Epithelial cell of proximal tubule (primary cell): ENCODE measurements at regions not wholly inside any gene's neighbourhood (a gene's known extent, or its start where the extent isn't known, plus 50 kb on each side); places are given as distances from the start of the nearest gene placed in this dataset.

Experiments used
- DNase-seq: peaks from one replicate; pipeline ENCODE4 v3.0.0-alpha.2; 2011; ENCODE audit warnings: low read depth
- H3K4me3 ChIP-seq: 2 replicates; pipeline ENCODE4 v1.5.1; 2011; ENCODE audit warnings: low read depth, mild to moderate bottlenecking, low read length
- TF ChIP-seq, protein P1 (sequence below): conservative IDR thresholded peaks from 2 replicates; pipeline ENCODE4 v1.5.1; 2012; ENCODE audit warnings: low read depth, mild to moderate bottlenecking, low read length

DNA sequence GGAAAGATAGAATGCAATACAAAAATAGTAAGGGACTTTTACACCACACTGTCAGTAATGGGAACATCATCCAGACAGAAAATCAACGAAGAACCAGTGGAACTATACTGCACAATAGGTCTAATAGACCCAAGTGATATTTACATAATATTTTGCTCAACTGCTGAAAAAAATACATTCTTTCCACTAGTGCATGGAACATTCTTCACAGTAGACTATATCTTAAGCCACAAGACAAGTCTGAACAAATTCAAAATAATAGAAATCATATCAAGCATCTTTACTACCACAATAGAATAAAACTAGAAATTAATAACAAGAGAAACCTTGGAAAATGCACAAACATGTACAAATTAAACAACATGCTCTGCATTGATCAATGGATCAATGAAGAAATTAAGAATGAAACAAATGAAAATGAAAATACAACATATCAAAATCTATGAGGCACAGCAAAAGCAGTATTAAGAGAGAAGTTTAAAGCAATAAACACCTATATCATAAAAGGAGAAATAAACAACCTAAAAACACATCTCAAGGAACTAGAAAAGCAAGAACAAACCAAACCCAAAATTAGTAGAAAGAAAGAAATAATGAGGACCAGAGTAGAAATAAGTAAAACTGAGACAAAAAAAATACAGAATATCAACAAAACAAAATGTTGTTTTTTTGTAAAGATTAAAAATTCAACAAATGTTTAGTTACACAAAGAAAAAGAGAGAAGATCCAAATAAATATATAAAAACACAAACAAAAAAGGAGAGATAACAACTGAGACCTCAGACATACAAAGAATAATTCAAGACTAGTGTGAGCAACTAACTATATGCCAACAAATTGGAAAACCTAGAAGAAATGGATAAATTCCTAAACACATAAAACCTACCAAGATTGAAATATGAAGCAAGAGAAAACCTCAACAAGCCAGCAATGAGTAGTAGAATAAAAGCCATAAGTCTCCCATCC is 51.5 kb upstream of the ANTXR2 start:
- TF ChIP-seq, protein P1, sequence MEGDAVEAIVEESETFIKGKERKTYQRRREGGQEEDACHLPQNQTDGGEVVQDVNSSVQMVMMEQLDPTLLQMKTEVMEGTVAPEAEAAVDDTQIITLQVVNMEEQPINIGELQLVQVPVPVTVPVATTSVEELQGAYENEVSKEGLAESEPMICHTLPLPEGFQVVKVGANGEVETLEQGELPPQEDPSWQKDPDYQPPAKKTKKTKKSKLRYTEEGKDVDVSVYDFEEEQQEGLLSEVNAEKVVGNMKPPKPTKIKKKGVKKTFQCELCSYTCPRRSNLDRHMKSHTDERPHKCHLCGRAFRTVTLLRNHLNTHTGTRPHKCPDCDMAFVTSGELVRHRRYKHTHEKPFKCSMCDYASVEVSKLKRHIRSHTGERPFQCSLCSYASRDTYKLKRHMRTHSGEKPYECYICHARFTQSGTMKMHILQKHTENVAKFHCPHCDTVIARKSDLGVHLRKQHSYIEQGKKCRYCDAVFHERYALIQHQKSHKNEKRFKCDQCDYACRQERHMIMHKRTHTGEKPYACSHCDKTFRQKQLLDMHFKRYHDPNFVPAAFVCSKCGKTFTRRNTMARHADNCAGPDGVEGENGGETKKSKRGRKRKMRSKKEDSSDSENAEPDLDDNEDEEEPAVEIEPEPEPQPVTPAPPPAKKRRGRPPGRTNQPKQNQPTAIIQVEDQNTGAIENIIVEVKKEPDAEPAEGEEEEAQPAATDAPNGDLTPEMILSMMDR, result no peak
- no peak overlapping the region for H3K4me3 ChIP-seq
- no peak for DNase-seq
